LHCN-M2 (cell line): ENCODE measurements at regions not wholly inside any gene's neighbourhood (a gene's known extent, or its start where the extent isn't known, plus 50 kb on each side); places are given as distances from the start of the nearest gene placed in this dataset.
"Not testable (repeated sequence)": the region's sequence is repeated elsewhere in the genome, so short reads cannot be mapped to it uniquely, and the experiment has no call there.

Experiments
- DNase-seq: peaks from one replicate; pipeline ENCODE4 v3.0.0-alpha.2; 2012; ENCODE audit warnings: low read depth

- no peak for DNase-seq
These were observed 1254.9 kb upstream of the TMEM132C start for GRCh38 chr12:127012109-127012508.

- DNase-seq = no peak
These were observed 1253.8 kb upstream of the TMEM132C start for GRCh38 chr12:127013197-127013596.

GRCh38 chr12:127014079-127014478 is 1252.9 kb upstream of the TMEM132C start:
- DNase-seq = no peak

- no peak for DNase-seq
These were observed 1242.2 kb upstream of the TMEM132C start for GRCh38 chr12:127024791-127025190.

- DNase-seq = no peak
These were observed 1241.4 kb upstream of the TMEM132C start for GRCh38 chr12:127025545-127025944.

- DNase-seq = no peak
These were observed 1231.7 kb upstream of the TMEM132C start for GRCh38 chr12:127035011-127035879.

- no peak for DNase-seq
These were observed 1228.8 kb upstream of the TMEM132C start for GRCh38 chr12:127038152-127038551.

- no peak for DNase-seq
These were observed 1228.2 kb upstream of the TMEM132C start for GRCh38 chr12:127038761-127039160.

GRCh38 chr12:127041985-127042625 is 1224.9 kb upstream of the TMEM132C start:
- peak; percentile 5 for DNase-seq

- no peak for DNase-seq
These were observed 1223.2 kb upstream of the TMEM132C start for GRCh38 chr12:127043731-127044130.

GRCh38 chr12:127044836-127045235 is 1222.1 kb upstream of the TMEM132C start:
- DNase-seq = peak; percentile 10

GRCh38 chr12:127046467-127046866 is 1220.5 kb upstream of the TMEM132C start:
- no peak for DNase-seq

GRCh38 chr12:127048057-127048456 is 1218.9 kb upstream of the TMEM132C start:
- no peak for DNase-seq

- DNase-seq = not testable (repeated sequence)
These were observed 1218.4 kb upstream of the TMEM132C start for GRCh38 chr12:127048525-127048924.

- DNase-seq = no peak
These were observed 1215.8 kb upstream of the TMEM132C start for GRCh38 chr12:127051139-127051538.

GRCh38 chr12:127052511-127053232 is 1214.3 kb upstream of the TMEM132C start:
- peak; percentile 80 for DNase-seq

GRCh38 chr12:127054531-127054930 is 1212.4 kb upstream of the TMEM132C start:
- DNase-seq = peak; percentile 6

- DNase-seq = no peak
These were observed 1206.6 kb upstream of the TMEM132C start for GRCh38 chr12:127060310-127060847.

- DNase-seq = no peak
These were observed 1206.0 kb upstream of the TMEM132C start for GRCh38 chr12:127060933-127061332.

GRCh38 chr12:127063339-127064072 is 1203.5 kb upstream of the TMEM132C start:
- no peak for DNase-seq

GRCh38 chr12:127064207-127064606 is 1202.8 kb upstream of the TMEM132C start:
- DNase-seq = no peak
